PC-9 (cell line): ENCODE measurements at regions not wholly inside any gene's neighbourhood (a gene's known extent, or its start where the extent isn't known, plus 50 kb on each side); places are given as distances from the start of the nearest gene placed in this dataset.

ENCODE experiments used
- BruUV-seq: library from RNA; stranded (reverse); fragments of 400-500 nt; replicated peaks from 2 replicates; lab custom pipeline; 2021; lab: Mats Ljungman, UMichigan
- CTCF ChIA-PET: fragments of 300-600 bp; sonication (Branson Sonifier 250); formaldehyde crosslinking; loops from one replicate; lab custom pipeline; 2022; ENCODE audit warnings: antibody characterized with exemption; lab: Charles Lee
- POLR2A ChIA-PET: fragments of 300-600 bp; sonication (Branson Sonifier 250); formaldehyde crosslinking; loops from one replicate; lab custom pipeline; 2022; ENCODE audit warnings: antibody characterized with exemption; ENCODE audit not compliant: unreplicated experiment; lab: Charles Lee
- DNase-seq, 2 experiments: peaks; one replicate each; pipeline versions ENCODE4 v3.0.0 to v3.0.0-alpha.2; 2015 to 2022; ENCODE audit warnings: mixed read lengths in 1 of 2
- H2AFZ ChIP-seq: fragments of 200-600 bp; sonication (generic); 2 replicates; pipeline ENCODE4 v1.8.1; 2017; ENCODE audit warnings: antibody characterized with exemption
- H3F3A ChIP-seq: fragments of 200-600 bp; sonication (generic); 2 replicates; pipeline ENCODE4 v1.8.1; 2017; ENCODE audit warnings: antibody characterized with exemption, mild to moderate bottlenecking, low read depth; ENCODE audit not compliant: insufficient read depth
- H3K27ac ChIP-seq: fragments of 200-600 bp; sonication (generic); 2 replicates; pipeline ENCODE4 v1.6.1; 2016; ENCODE audit warnings: mixed run types
- H3K27me3 ChIP-seq: fragments of 200-600 bp; sonication (generic); 2 replicates; pipeline ENCODE4 v1.6.1; 2016; ENCODE audit warnings: low read depth, mixed run types; ENCODE audit not compliant: insufficient read depth
- H3K36me3 ChIP-seq: fragments of 200-600 bp; sonication (generic); 2 replicates; pipeline ENCODE4 v1.6.1; 2016; ENCODE audit warnings: low read depth, mixed run types
- H3K4me1 ChIP-seq: fragments of 200-600 bp; sonication (generic); replicated peaks from 2 replicates; pipeline ENCODE4 v1.6.1; 2016; ENCODE audit warnings: mixed run types; ENCODE audit not compliant: insufficient read depth
- H3K4me2 ChIP-seq: fragments of 200-600 bp; sonication (generic); 2 replicates; pipeline ENCODE4 v1.6.1; 2017; ENCODE audit warnings: mixed run types
- H3K4me3 ChIP-seq: fragments of 200-600 bp; sonication (generic); 2 replicates; pipeline ENCODE4 v1.6.1; 2016; ENCODE audit warnings: mixed run types
- H3K79me2 ChIP-seq: fragments of 200-600 bp; sonication (generic); 2 replicates; pipeline ENCODE4 v1.6.1; 2017; ENCODE audit warnings: low read depth, mixed run types
- H3K9me2 ChIP-seq: fragments of 200-600 bp; sonication (generic); 2 replicates; pipeline ENCODE4 v1.8.1; 2017; ENCODE audit warnings: mild to moderate bottlenecking; ENCODE audit not compliant: insufficient read depth
- H3K9me3 ChIP-seq: fragments of 200-600 bp; sonication (generic); 2 replicates; pipeline ENCODE4 v1.8.1; 2016; ENCODE audit warnings: low read depth; ENCODE audit not compliant: insufficient read depth
- H4K20me1 ChIP-seq: fragments of 200-600 bp; sonication (generic); 2 replicates; pipeline ENCODE4 v1.8.1; 2017; ENCODE audit not compliant: insufficient read depth
- EZH2 ChIP-seq: fragments of 200-600 bp; sonication (generic); IDR thresholded peaks from 2 replicates; pipeline ENCODE4 v1.8.0; 2017; ENCODE audit warnings: antibody characterized with exemption, low read depth
- intact Hi-C: fragments of 100-400 bp; cut with micrococcal nuclease; formaldehyde crosslinking; loops from one replicate; pipeline ENCODE4 v1.10.0; 2022; ENCODE audit not compliant: unreplicated experiment
- TF ChIP-seq, protein P1 (sequence below): fragments of 200-600 bp; sonication (generic); conservative IDR thresholded peaks from 2 replicates; pipeline ENCODE4 v1.6.1; 2017; ENCODE audit warnings: mixed run types, antibody characterized with exemption, mild to moderate bottlenecking, moderate library complexity

GRCh38 chr5:17709011-17709710 is 74.9 kb downstream of the TAF11L14 start:
- no peak overlapping the region for H3K4me3 ChIP-seq
- H3K27me3 ChIP-seq = no peaks in the 10 kb centered on the region; the same call in 1 of the 2 replicates
- POLR2A ChIA-PET = no interaction called here
- H4K20me1 ChIP-seq = no peaks in the 10 kb centered on the region
- intact Hi-C loops = no loop called here
- DNase-seq = no peak
- no peaks in the 10 kb centered on the region for H3K4me1 ChIP-seq
- no peak overlapping the region for H2AFZ ChIP-seq
- no peak overlapping the region for H3K4me2 ChIP-seq
- TF ChIP-seq, protein P1, sequence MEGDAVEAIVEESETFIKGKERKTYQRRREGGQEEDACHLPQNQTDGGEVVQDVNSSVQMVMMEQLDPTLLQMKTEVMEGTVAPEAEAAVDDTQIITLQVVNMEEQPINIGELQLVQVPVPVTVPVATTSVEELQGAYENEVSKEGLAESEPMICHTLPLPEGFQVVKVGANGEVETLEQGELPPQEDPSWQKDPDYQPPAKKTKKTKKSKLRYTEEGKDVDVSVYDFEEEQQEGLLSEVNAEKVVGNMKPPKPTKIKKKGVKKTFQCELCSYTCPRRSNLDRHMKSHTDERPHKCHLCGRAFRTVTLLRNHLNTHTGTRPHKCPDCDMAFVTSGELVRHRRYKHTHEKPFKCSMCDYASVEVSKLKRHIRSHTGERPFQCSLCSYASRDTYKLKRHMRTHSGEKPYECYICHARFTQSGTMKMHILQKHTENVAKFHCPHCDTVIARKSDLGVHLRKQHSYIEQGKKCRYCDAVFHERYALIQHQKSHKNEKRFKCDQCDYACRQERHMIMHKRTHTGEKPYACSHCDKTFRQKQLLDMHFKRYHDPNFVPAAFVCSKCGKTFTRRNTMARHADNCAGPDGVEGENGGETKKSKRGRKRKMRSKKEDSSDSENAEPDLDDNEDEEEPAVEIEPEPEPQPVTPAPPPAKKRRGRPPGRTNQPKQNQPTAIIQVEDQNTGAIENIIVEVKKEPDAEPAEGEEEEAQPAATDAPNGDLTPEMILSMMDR = no peak
- no peak for TF ChIP-seq EZH2
- no peak overlapping the region for H3K27ac ChIP-seq
- H3K9me3 ChIP-seq = 0 out of 2 replicates have a peak, but pooled peaks cover 5% of the 10 kb centered on the region
- H3K9me2 ChIP-seq = no peaks in the 10 kb centered on the region
- no TSS peak for BruUV-seq
- CTCF ChIA-PET = no interaction called here
- H3F3A ChIP-seq = no peaks in the 10 kb centered on the region
- H3K79me2 ChIP-seq = no peaks in the 10 kb centered on the region
- H3K36me3 ChIP-seq = no peaks in the 10 kb centered on the region

- no peak overlapping the region for H3K27ac ChIP-seq
- DNase-seq = no peak
- CTCF ChIA-PET = no interaction called here
Observed at GRCh38 chr5:17713301-17713700, 79.0 kb downstream of the TAF11L14 start.

DNA sequence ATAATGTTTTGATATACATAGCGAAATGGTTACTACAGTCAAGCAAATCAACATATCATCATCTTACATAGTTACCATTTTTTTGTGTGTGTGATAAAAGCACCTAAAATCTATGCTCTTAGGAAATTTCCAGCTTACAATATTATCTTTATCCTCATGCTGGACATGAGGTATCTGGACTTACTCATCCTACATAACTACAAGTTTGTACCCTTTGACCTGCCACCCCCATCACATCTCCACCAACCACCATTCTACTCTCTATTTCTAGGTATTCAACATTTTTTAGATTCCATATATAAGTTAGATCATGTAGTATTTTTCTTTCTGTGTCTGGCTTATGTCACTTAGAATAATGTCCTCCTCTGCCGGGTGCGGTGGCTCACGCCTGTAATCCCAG is 79.9 kb downstream of the TAF11L14 start:
- Histone ChIP-seq H3K9me2 (no peaks in the 10 kb centered on the region), H3K27ac (no peak overlapping the region), H2AFZ (no peak overlapping the region), H3F3A (no peaks in the 10 kb centered on the region), H3K4me2 (no peak overlapping the region), H3K27me3 (peaks cover 15% of the 10 kb centered on the region), H3K4me3 (no peak overlapping the region), H3K36me3 (no peaks in the 10 kb centered on the region), H3K4me1 (no peaks in the 10 kb centered on the region), H4K20me1 (no peaks in the 10 kb centered on the region), H3K79me2 (no peaks in the 10 kb centered on the region), H3K9me3 (no peaks in the 10 kb centered on the region)
- TF ChIP-seq, protein P1 = no peak
- no peak for TF ChIP-seq EZH2
- no TSS peak for BruUV-seq
- POLR2A ChIA-PET = no interaction called here
- intact Hi-C loops = no loop called here
- CTCF ChIA-PET = no interaction called here
- DNase-seq = no peak

More at GRCh38 chr5:17713301-17713700, 79.0 kb downstream of the TAF11L14 start:
- Histone ChIP-seq H3K79me2 (no peaks in the 10 kb centered on the region), H2AFZ (no peak overlapping the region), H3K27me3 (peaks cover 6% of the 10 kb centered on the region), H4K20me1 (no peaks in the 10 kb centered on the region), H3K4me1 (no peaks in the 10 kb centered on the region), H3K36me3 (no peaks in the 10 kb centered on the region), H3F3A (no peaks in the 10 kb centered on the region), H3K4me2 (no peak overlapping the region), H3K9me2 (no peaks in the 10 kb centered on the region), H3K4me3 (no peak overlapping the region), H3K9me3 (0 out of 2 replicates have a peak, but pooled peaks cover 1% of the 10 kb centered on the region)
- no TSS peak for BruUV-seq
- intact Hi-C loops = no loop called here
- POLR2A ChIA-PET = interaction anchor here (0.9 kb wide), 1 partner anchor 10 kb away, joined by 5 read pairs; no protein-coding TSS in a partner anchor
- no peak for TF ChIP-seq EZH2
- TF ChIP-seq, protein P1 = no peak
